H9 (cell line): ENCODE measurements at regions not wholly inside any gene's neighbourhood (a gene's known extent, or its start where the extent isn't known, plus 50 kb on each side); places are given as distances from the start of the nearest gene placed in this dataset.
"Not testable (repeated sequence)": the region's sequence is repeated elsewhere in the genome, so short reads cannot be mapped to it uniquely, and the experiment has no call there.

ENCODE experiments used
- DNase-seq: peaks from one replicate; pipeline ENCODE4 v3.0.0-alpha.2; 2017
- H2AFZ ChIP-seq: one replicate; pipeline ENCODE4 v1.6.1; 2013; ENCODE audit warnings: mild to moderate bottlenecking, low read length, control low read depth, moderate library complexity
- H2AK5ac ChIP-seq: 2 replicates; pipeline ENCODE4 v1.6.1; 2013; ENCODE audit warnings: low read length, control low read depth, mixed read lengths; ENCODE audit not compliant: insufficient read length
- H2BK120ac ChIP-seq: one replicate; pipeline ENCODE4 v1.6.1; 2013; ENCODE audit warnings: low read depth, mild to moderate bottlenecking, low read length, control low read depth, inconsistent platforms; ENCODE audit not compliant: poor library complexity, severe bottlenecking
- H2BK12ac ChIP-seq: 2 replicates; pipeline ENCODE4 v1.6.1; 2013; ENCODE audit warnings: low read length, control low read depth, mixed read lengths, low read depth; ENCODE audit not compliant: insufficient read length
- H2BK15ac ChIP-seq: 2 replicates; pipeline ENCODE4 v1.6.1; 2013; ENCODE audit warnings: low read depth, low read length, control low read depth
- H2BK20ac ChIP-seq: one replicate; pipeline ENCODE4 v1.6.1; 2013; ENCODE audit warnings: low read depth, mild to moderate bottlenecking, low read length, control low read depth, inconsistent platforms; ENCODE audit not compliant: poor library complexity, severe bottlenecking
- H2BK5ac ChIP-seq: 2 replicates; pipeline ENCODE4 v1.6.1; 2013; ENCODE audit warnings: low read length, control low read depth, mixed read lengths; ENCODE audit not compliant: insufficient read length
- H3K14ac ChIP-seq: 2 replicates; pipeline ENCODE4 v1.6.1; 2013; ENCODE audit warnings: low read length, control low read depth; ENCODE audit not compliant: insufficient read depth
- H3K18ac ChIP-seq: 2 replicates; pipeline ENCODE4 v1.6.1; 2013; ENCODE audit warnings: low read depth, mild to moderate bottlenecking, mixed read lengths, low read length, control low read depth; ENCODE audit not compliant: insufficient read length
- H3K23ac ChIP-seq: 2 replicates; pipeline ENCODE4 v1.6.1; 2013; ENCODE audit warnings: low read length, control low read depth, mixed read lengths, low read depth; ENCODE audit not compliant: insufficient read length
- H3K23me2 ChIP-seq: 2 replicates; pipeline ENCODE4 v1.6.1; 2013; ENCODE audit warnings: low read depth, mild to moderate bottlenecking, mixed read lengths, low read length, control low read depth; ENCODE audit not compliant: insufficient read length, poor library complexity, severe bottlenecking
- H3K27ac ChIP-seq: 2 replicates; pipeline ENCODE4 v1.5.1; 2013; ENCODE audit warnings: low read length, control low read depth, mixed read lengths, low read depth; ENCODE audit not compliant: insufficient read length
- H3K27me3 ChIP-seq: 2 replicates; pipeline ENCODE4 v1.6.1; 2013; ENCODE audit warnings: low read length, control low read depth, inconsistent platforms; ENCODE audit not compliant: insufficient read depth
- H3K4ac ChIP-seq: 2 replicates; pipeline ENCODE4 v1.6.1; 2013; ENCODE audit warnings: low read depth, mild to moderate bottlenecking, control low read depth, inconsistent platforms, low read length, moderate library complexity
- H3K4me1 ChIP-seq: 2 replicates; pipeline ENCODE4 v1.6.1; 2013; ENCODE audit warnings: low read length, control low read depth, inconsistent platforms; ENCODE audit not compliant: insufficient read depth
- H3K4me2 ChIP-seq: 2 replicates; pipeline ENCODE4 v1.6.1; 2013; ENCODE audit warnings: low read length, control low read depth, mixed read lengths; ENCODE audit not compliant: insufficient read length, insufficient read depth
- H3K56ac ChIP-seq: 2 replicates; pipeline ENCODE4 v1.6.1; 2013; ENCODE audit warnings: low read depth, mild to moderate bottlenecking, mixed read lengths, low read length, control low read depth; ENCODE audit not compliant: insufficient read length
- H3K79me1 ChIP-seq: 2 replicates; pipeline ENCODE4 v1.6.1; 2013; ENCODE audit warnings: low read depth, mild to moderate bottlenecking, moderate library complexity, low read length, control low read depth, inconsistent platforms; ENCODE audit not compliant: insufficient read depth, poor library complexity, severe bottlenecking
- H3K79me2 ChIP-seq: 2 replicates; pipeline ENCODE4 v1.6.1; 2013; ENCODE audit warnings: low read length, control low read depth, inconsistent platforms; ENCODE audit not compliant: insufficient read depth
- H3K9ac ChIP-seq: 2 replicates; pipeline ENCODE4 v1.6.1; 2013; ENCODE audit warnings: low read length, control low read depth, mixed read lengths; ENCODE audit not compliant: insufficient read length; ENCODE audit errors: extremely low read depth
- H3K9me3 ChIP-seq: one replicate; pipeline ENCODE4 v1.6.1; 2013; ENCODE audit warnings: low read depth, low read length, inconsistent platforms; ENCODE audit not compliant: control insufficient read depth
- H3T11ph ChIP-seq: one replicate; pipeline ENCODE4 v1.6.1; 2013; ENCODE audit warnings: mild to moderate bottlenecking, low read length, control low read depth, inconsistent platforms
- H4K20me1 ChIP-seq: one replicate; pipeline ENCODE4 v1.6.1; 2013; ENCODE audit not compliant: control insufficient read depth, insufficient read length, insufficient read depth
- H4K5ac ChIP-seq: 2 replicates; pipeline ENCODE4 v1.6.1; 2013; ENCODE audit warnings: low read depth, mild to moderate bottlenecking, mixed read lengths, low read length, control low read depth; ENCODE audit not compliant: insufficient read length
- H4K8ac ChIP-seq: replicated peaks from 2 replicates; pipeline ENCODE4 v1.6.1; 2013; ENCODE audit warnings: low read length, control low read depth, mixed read lengths, low read depth; ENCODE audit not compliant: insufficient read length
- H4K91ac ChIP-seq: 2 replicates; pipeline ENCODE4 v1.6.1; 2013; ENCODE audit warnings: low read depth, mild to moderate bottlenecking, moderate library complexity, mixed read lengths, low read length, control low read depth; ENCODE audit not compliant: insufficient read length
- H3K27ac Mint-ChIP-seq, 3 experiments: 2 replicates in 2 of 3; 3 replicates in 1 of 3; pipeline ENCODE4 v1.8.0; 2020 to 2021; ENCODE audit warnings: mixed read lengths in 3 of 3, mild to moderate bottlenecking in 1 of 3, moderate library complexity in 1 of 3
- H3K27me3 Mint-ChIP-seq: 2 replicates; pipeline ENCODE4 v1.8.0; 2021; ENCODE audit warnings: low read depth, mild to moderate bottlenecking, moderate library complexity, mixed read lengths
- H3K36me3 Mint-ChIP-seq, 3 experiments: 2 replicates in 2 of 3; 3 replicates in 1 of 3; pipeline ENCODE4 v1.8.0; 2020 to 2021; ENCODE audit warnings: low read depth in 3 of 3, mixed read lengths in 3 of 3; ENCODE audit not compliant: insufficient read depth in 1 of 3
- H3K4me1 Mint-ChIP-seq, 2 experiments: 2 replicates each; pipeline ENCODE4 v1.8.0; 2020; ENCODE audit warnings: mixed read lengths in 2 of 2
- H3K4me3 Mint-ChIP-seq, 2 experiments: 2 replicates in 1 of 2; 3 replicates in 1 of 2; pipeline ENCODE4 v1.8.0; 2020 to 2021; ENCODE audit warnings: mild to moderate bottlenecking in 2 of 2, mixed read lengths in 2 of 2, moderate library complexity in 1 of 2
- H3K9me3 Mint-ChIP-seq, 2 experiments: 2 replicates in 1 of 2; 3 replicates in 1 of 2; pipeline ENCODE4 v1.8.0; 2020; ENCODE audit warnings: mild to moderate bottlenecking in 2 of 2, mixed read lengths in 2 of 2, moderate library complexity in 1 of 2
- WGBS: extraction: QIAGEN DNeasy Blood & Tissue Kit; methylation state at CpG from one replicate; pipeline ENCODE4 v1.1.7; 2013; ENCODE audit warnings: missing lambda C conversion rate, low lambda C conversion rate, mixed read lengths; ENCODE audit not compliant: insufficient read length; ENCODE audit errors: extremely low coverage; 5-methylcytosine and 5-hydroxymethylcytosine counted together
- TF ChIP-seq, protein P1 (sequence below): fragments of 200-600 bp; sonication (generic); conservative IDR thresholded peaks from 3 replicates; pipeline ENCODE4 v1.8.0; 2021; ENCODE audit warnings: antibody characterized with exemption, mild to moderate bottlenecking

DNA sequence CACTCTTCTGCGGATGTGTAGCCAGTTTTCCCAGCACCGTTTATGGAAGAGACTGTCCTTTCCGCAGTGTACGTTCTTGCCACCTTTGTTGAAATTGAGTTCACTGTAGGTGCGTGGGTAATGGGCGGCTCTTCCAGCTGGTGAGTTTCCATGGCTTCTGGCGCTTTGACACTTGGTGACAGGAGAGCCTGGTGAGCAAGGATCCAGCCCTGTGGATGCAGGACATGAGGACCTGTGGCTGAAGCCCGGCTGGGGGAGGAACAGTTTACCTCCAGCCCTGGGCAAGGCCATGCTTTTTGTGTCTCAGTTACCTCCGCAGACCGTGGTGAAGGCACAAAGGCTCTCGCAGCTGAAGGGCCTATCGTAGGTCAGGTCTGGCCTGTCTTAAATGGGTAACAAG is 166.5 kb downstream of the LAT start:
- no peaks in the 10 kb centered on the region for H3K79me1 ChIP-seq
- H2BK12ac ChIP-seq: no peak overlapping the region
- H3K56ac ChIP-seq: no peak overlapping the region
- no peak overlapping the region for H2BK5ac ChIP-seq
- no peak overlapping the region for H3K27ac Mint-ChIP-seq
- H4K91ac ChIP-seq: no peak overlapping the region
- H3K4me1 Mint-ChIP-seq: peaks cover 4 to 11% of the 10 kb centered on the region in 2 experiments
- no peak overlapping the region for H2BK120ac ChIP-seq
- WGBS: no CpG with 5 or more reads among the region's 12 CpGs
- H3K9me3 ChIP-seq: no peaks in the 10 kb centered on the region
- no peak overlapping the region for H3K14ac ChIP-seq
- H3K9ac ChIP-seq: no peak overlapping the region
- no peak overlapping the region for H2BK20ac ChIP-seq
- H3K23ac ChIP-seq: no peak overlapping the region
- H3T11ph ChIP-seq: no peak overlapping the region
- peaks cover 3% of the 10 kb centered on the region; the same call in 1 of the 2 replicates for H3K27me3 Mint-ChIP-seq
- no peaks in the 10 kb centered on the region for H3K9me3 Mint-ChIP-seq
- H3K23me2 ChIP-seq: no peaks in the 10 kb centered on the region
- no peaks in the 10 kb centered on the region for H3K79me2 ChIP-seq
- H3K4ac ChIP-seq: no peak overlapping the region
- no peak overlapping the region for H4K5ac ChIP-seq
- H4K8ac ChIP-seq: no peak overlapping the region
- H3K27me3 ChIP-seq: no peaks in the 10 kb centered on the region
- TF ChIP-seq, protein P1, sequence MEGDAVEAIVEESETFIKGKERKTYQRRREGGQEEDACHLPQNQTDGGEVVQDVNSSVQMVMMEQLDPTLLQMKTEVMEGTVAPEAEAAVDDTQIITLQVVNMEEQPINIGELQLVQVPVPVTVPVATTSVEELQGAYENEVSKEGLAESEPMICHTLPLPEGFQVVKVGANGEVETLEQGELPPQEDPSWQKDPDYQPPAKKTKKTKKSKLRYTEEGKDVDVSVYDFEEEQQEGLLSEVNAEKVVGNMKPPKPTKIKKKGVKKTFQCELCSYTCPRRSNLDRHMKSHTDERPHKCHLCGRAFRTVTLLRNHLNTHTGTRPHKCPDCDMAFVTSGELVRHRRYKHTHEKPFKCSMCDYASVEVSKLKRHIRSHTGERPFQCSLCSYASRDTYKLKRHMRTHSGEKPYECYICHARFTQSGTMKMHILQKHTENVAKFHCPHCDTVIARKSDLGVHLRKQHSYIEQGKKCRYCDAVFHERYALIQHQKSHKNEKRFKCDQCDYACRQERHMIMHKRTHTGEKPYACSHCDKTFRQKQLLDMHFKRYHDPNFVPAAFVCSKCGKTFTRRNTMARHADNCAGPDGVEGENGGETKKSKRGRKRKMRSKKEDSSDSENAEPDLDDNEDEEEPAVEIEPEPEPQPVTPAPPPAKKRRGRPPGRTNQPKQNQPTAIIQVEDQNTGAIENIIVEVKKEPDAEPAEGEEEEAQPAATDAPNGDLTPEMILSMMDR: no peak
- no peaks in the 10 kb centered on the region for H4K20me1 ChIP-seq
- H2BK15ac ChIP-seq: no peak overlapping the region
- peaks cover 0 to 5% (median under 1%) of the 10 kb centered on the region in 3 experiments; a peak in 1 of 7 replicates for H3K36me3 Mint-ChIP-seq
- no peak overlapping the region for H3K27ac ChIP-seq
- H3K4me2 ChIP-seq: no peak overlapping the region
- H2AFZ ChIP-seq: no peak overlapping the region
- H2AK5ac ChIP-seq: no peak overlapping the region
- no peaks in the 10 kb centered on the region for H3K4me1 ChIP-seq
- no peak overlapping the region for H3K18ac ChIP-seq
- no peak for DNase-seq
- H3K4me3 Mint-ChIP-seq: no peak overlapping the region

DNA sequence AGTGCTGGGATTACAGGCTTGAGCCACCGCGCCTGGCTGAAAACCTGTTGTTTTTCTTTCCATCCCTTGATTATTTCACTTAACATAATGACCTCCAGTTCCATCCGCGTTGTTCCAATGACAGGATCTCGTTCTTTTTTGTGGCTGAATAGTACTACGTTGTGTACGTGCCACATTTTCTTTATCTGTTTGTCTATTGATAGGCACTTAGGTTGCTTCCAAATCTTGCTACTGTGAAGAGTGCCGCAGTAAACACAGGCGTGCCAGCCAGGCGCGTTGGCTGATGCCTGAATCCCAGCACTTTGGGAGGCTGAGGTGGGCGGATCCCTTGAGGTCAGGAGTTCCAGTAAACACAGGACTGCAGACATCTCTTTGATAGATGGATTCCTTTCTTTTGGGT is 165.1 kb downstream of the LAT start:
- H3K27ac Mint-ChIP-seq: peak overlapping the region in 1 of 3 experiments; percentile 7; a peak in 1 of 7 replicates
- H3K4ac ChIP-seq, H3K27me3 ChIP-seq, H2BK12ac ChIP-seq, H3K14ac ChIP-seq, H3K56ac ChIP-seq, H3K18ac ChIP-seq, H3K23me2 ChIP-seq, H4K91ac ChIP-seq, H3K4me1 ChIP-seq, DNase-seq, H3K36me3 Mint-ChIP-seq, H3K79me2 ChIP-seq, H4K5ac ChIP-seq, H2AK5ac ChIP-seq, H3K4me3 Mint-ChIP-seq, H3K27me3 Mint-ChIP-seq, H2BK5ac ChIP-seq, H4K8ac ChIP-seq, H3K4me2 ChIP-seq, H3K79me1 ChIP-seq, H3K27ac ChIP-seq, H2BK120ac ChIP-seq, H4K20me1 ChIP-seq, H3K4me1 Mint-ChIP-seq, H3K23ac ChIP-seq, H2BK15ac ChIP-seq, H2AFZ ChIP-seq, H3K9ac ChIP-seq, H3K9me3 Mint-ChIP-seq, H3K9me3 ChIP-seq, H3T11ph ChIP-seq, H2BK20ac ChIP-seq: not testable (repeated sequence)
- WGBS: no CpG with 5 or more reads among the region's 12 CpGs
